Fibroblast of lung (primary cell): ENCODE measurements at regions not wholly inside any gene's neighbourhood (a gene's known extent, or its start where the extent isn't known, plus 50 kb on each side); places are given as distances from the start of the nearest gene placed in this dataset.

Experiments
- DNase-seq, 2 donors: peaks; one replicate each; pipeline versions ENCODE4 v3.0.0 to v3.0.0-alpha.2; 2010; ENCODE audit warnings: low read depth in 2 of 2
- H2AFZ ChIP-seq: 2 replicates; pipeline ENCODE4 v1.5.1; 2012; ENCODE audit warnings: low read length, control low read depth, inconsistent platforms
- H3K27ac ChIP-seq: 2 replicates; pipeline ENCODE4 v1.5.1; 2011; ENCODE audit warnings: low read length, control low read depth; ENCODE audit not compliant: insufficient read depth
- H3K27me3 ChIP-seq: 2 replicates; pipeline ENCODE4 v1.5.1; 2011; ENCODE audit warnings: mild to moderate bottlenecking, low read length; ENCODE audit not compliant: control insufficient read depth, insufficient read depth
- H3K36me3 ChIP-seq: 2 replicates; pipeline ENCODE4 v1.5.1; 2011; ENCODE audit warnings: low read length; ENCODE audit not compliant: control insufficient read depth, insufficient read depth
- H3K4me1 ChIP-seq: 2 replicates; pipeline ENCODE4 v1.5.1; 2011; ENCODE audit warnings: low read length; ENCODE audit not compliant: control insufficient read depth, insufficient read depth; ENCODE audit errors: extremely low read depth
- H3K4me2 ChIP-seq: 2 replicates; pipeline ENCODE4 v1.5.1; 2011; ENCODE audit warnings: low read length, control low read depth; ENCODE audit not compliant: insufficient read depth; ENCODE audit errors: extremely low read depth
- H3K4me3 ChIP-seq, 4 experiments: fragments of 200-600 bp in 1 of 4; sonication (generic) in 1 of 4; replicated peaks in 1 of 4; 2 replicates each; pipeline ENCODE4 v1.5.1; 2011 to 2016; ENCODE audit warnings: low read length in 4 of 4, low read depth in 3 of 4, mild to moderate bottlenecking in 3 of 4, control low read depth in 2 of 4, inconsistent platforms in 1 of 4, mixed read lengths in 1 of 4; ENCODE audit not compliant: insufficient read depth in 1 of 4; ENCODE audit errors: control extremely low read depth in 1 of 4
- H3K79me2 ChIP-seq: 2 replicates; pipeline ENCODE4 v1.5.1; 2012; ENCODE audit warnings: mild to moderate bottlenecking, low read length, inconsistent platforms; ENCODE audit not compliant: control insufficient read depth, insufficient read depth
- H3K9ac ChIP-seq: 2 replicates; pipeline ENCODE4 v1.5.1; 2011; ENCODE audit warnings: mild to moderate bottlenecking, low read length, control low read depth; ENCODE audit not compliant: insufficient read depth
- H3K9me3 ChIP-seq: 2 replicates; pipeline ENCODE4 v1.5.1; 2012; ENCODE audit warnings: low read depth, low read length; ENCODE audit not compliant: control insufficient read depth, insufficient read depth
- H4K20me1 ChIP-seq: 2 replicates; pipeline ENCODE4 v1.5.1; 2011; ENCODE audit warnings: low read length; ENCODE audit not compliant: control insufficient read depth, insufficient read depth; ENCODE audit errors: extremely low read depth
- EZH2 ChIP-seq: IDR thresholded peaks from 2 replicates; pipeline ENCODE4 v1.5.1; 2012; ENCODE audit warnings: low read length, control low read depth, mild to moderate bottlenecking; ENCODE audit errors: missing control alignments
- TF ChIP-seq, protein P1 (sequence below), 2 donors: IDR thresholded peaks in 1 of 2; conservative IDR thresholded peaks in 1 of 2; 1 replicate in 1 of 2; 2 replicates in 1 of 2; pipeline ENCODE4 v1.5.1; 2011 to 2012; ENCODE audit warnings: low read length in 2 of 2, control low read depth in 1 of 2, inconsistent platforms in 1 of 2, low read depth in 1 of 2, mild to moderate bottlenecking in 1 of 2

DNA sequence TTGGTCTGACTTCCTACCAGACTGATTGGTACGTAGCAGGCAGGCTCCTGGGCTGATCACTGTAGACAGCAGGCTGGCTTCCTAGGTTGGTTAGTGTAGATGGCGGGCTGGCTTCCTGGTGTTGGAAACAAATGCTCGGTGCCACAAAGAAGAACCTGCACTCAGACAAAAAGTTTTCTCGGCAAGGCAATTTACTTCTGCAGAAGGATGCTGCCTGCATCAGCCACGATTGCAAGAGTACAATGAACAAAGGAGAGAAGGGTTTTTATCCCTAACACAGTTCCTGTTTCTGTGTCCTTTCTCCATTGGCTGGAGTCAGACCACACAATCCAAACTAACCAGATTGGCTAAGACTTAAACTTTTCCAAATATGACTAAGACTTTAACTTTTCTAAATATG, 123.6 kb upstream of the PPP2R2D start:
- H3K36me3 ChIP-seq: no peaks in the 10 kb centered on the region
- H3K27ac ChIP-seq: no peak overlapping the region
- no peaks in the 10 kb centered on the region for H3K9me3 ChIP-seq
- H3K79me2 ChIP-seq: no peaks in the 10 kb centered on the region
- H2AFZ ChIP-seq: no peak overlapping the region
- no peaks in the 10 kb centered on the region for H4K20me1 ChIP-seq
- no peak overlapping the region for H3K9ac ChIP-seq
- H3K4me1 ChIP-seq: no peaks in the 10 kb centered on the region
- H3K4me3 ChIP-seq: no peak overlapping the region
- no peaks in the 10 kb centered on the region for H3K27me3 ChIP-seq
- TF ChIP-seq, protein P1, sequence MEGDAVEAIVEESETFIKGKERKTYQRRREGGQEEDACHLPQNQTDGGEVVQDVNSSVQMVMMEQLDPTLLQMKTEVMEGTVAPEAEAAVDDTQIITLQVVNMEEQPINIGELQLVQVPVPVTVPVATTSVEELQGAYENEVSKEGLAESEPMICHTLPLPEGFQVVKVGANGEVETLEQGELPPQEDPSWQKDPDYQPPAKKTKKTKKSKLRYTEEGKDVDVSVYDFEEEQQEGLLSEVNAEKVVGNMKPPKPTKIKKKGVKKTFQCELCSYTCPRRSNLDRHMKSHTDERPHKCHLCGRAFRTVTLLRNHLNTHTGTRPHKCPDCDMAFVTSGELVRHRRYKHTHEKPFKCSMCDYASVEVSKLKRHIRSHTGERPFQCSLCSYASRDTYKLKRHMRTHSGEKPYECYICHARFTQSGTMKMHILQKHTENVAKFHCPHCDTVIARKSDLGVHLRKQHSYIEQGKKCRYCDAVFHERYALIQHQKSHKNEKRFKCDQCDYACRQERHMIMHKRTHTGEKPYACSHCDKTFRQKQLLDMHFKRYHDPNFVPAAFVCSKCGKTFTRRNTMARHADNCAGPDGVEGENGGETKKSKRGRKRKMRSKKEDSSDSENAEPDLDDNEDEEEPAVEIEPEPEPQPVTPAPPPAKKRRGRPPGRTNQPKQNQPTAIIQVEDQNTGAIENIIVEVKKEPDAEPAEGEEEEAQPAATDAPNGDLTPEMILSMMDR (conservative IDR thresholded peaks at IDR 0.05 in 1 of 2, IDR thresholded peaks at IDR 0.05 in 1 of 2; ENCODE audit: low read depth in 1 of 2, low read length in 2 of 2): no peak
- TF ChIP-seq EZH2: no peak
- peak in 1 of 2 donors; percentile 3 for DNase-seq
- H3K4me2 ChIP-seq: no peak overlapping the region

GRCh38 chr10:131777921-131778320, 122.9 kb upstream of the PPP2R2D start:
- no peaks in the 10 kb centered on the region for H3K4me1 ChIP-seq
- H3K27me3 ChIP-seq: no peaks in the 10 kb centered on the region
- no peak overlapping the region for H3K9ac ChIP-seq
- no peaks in the 10 kb centered on the region for H4K20me1 ChIP-seq
- H3K27ac ChIP-seq: no peak overlapping the region
- no peaks in the 10 kb centered on the region for H3K36me3 ChIP-seq
- TF ChIP-seq, protein P1 (conservative IDR thresholded peaks at IDR 0.05 in 1 of 2, IDR thresholded peaks at IDR 0.05 in 1 of 2; ENCODE audit: low read depth in 1 of 2, low read length in 2 of 2): no peak
- no peak for TF ChIP-seq EZH2
- H3K4me3 ChIP-seq: no peak overlapping the region
- H2AFZ ChIP-seq: no peak overlapping the region
- H3K9me3 ChIP-seq: no peaks in the 10 kb centered on the region
- DNase-seq: no peak
- no peak overlapping the region for H3K4me2 ChIP-seq
- no peaks in the 10 kb centered on the region for H3K79me2 ChIP-seq

DNA sequence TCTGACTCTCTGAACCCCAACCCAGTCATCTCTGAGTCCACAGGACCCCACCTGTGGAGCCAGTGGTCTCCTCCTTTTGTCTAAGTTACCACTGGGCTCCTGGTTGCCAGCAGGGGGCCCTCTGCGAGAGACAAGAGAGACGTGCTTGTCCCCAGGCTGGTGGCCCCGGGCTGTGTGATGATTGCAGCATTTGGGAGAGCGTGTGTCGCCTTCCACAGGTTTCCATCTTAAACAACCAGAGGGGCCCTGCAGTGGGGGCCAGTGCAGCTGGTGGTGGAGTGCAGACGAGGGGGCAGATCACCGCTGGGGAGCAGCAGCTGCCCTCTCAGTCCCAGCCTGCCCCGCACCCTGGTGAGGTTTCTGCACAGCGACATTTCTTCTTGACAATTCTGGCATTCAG, 122.4 kb upstream of the PPP2R2D start:
- H3K27ac ChIP-seq: no peak overlapping the region
- no peak overlapping the region for H3K4me2 ChIP-seq
- H2AFZ ChIP-seq: no peak overlapping the region
- no peaks in the 10 kb centered on the region for H3K27me3 ChIP-seq
- no peak for DNase-seq
- H3K79me2 ChIP-seq: no peaks in the 10 kb centered on the region
- no peak for TF ChIP-seq EZH2
- TF ChIP-seq, protein P1 (conservative IDR thresholded peaks at IDR 0.05 in 1 of 2, IDR thresholded peaks at IDR 0.05 in 1 of 2; ENCODE audit: low read depth in 1 of 2, low read length in 2 of 2): no peak
- H3K9ac ChIP-seq: no peak overlapping the region
- H3K36me3 ChIP-seq: no peaks in the 10 kb centered on the region
- H3K4me3 ChIP-seq: no peak overlapping the region
- no peaks in the 10 kb centered on the region for H4K20me1 ChIP-seq
- no peaks in the 10 kb centered on the region for H3K9me3 ChIP-seq
- no peaks in the 10 kb centered on the region for H3K4me1 ChIP-seq
